T-helper 1 cell treated with Interleukin-12 subunit alpha and Interleukin-12 subunit beta and Interleukin-4 antibody, amounts not matched to agents 30 μg/mL and 1 μg/mL, for 36 hours (primary cell): ENCODE measurements at regions not wholly inside any gene's neighbourhood (a gene's known extent, or its start where the extent isn't known, plus 50 kb on each side); places are given as distances from the start of the nearest gene placed in this dataset.
"Not testable (repeated sequence)": the region's sequence is repeated elsewhere in the genome, so short reads cannot be mapped to it uniquely, and the experiment has no call there.

ENCODE experiments used
- H3K27ac Mint-ChIP-seq: one replicate; pipeline ENCODE4 v1.8.0; 2021; ENCODE audit warnings: mild to moderate bottlenecking, mixed read lengths
- H3K27me3 Mint-ChIP-seq: one replicate; pipeline ENCODE4 v1.8.0; 2021; ENCODE audit warnings: low read depth, mixed read lengths
- H3K36me3 Mint-ChIP-seq: one replicate; pipeline ENCODE4 v1.8.0; 2021; ENCODE audit warnings: low read depth, mixed read lengths
- H3K4me1 Mint-ChIP-seq: one replicate; pipeline ENCODE4 v1.8.0; 2021; ENCODE audit warnings: low read depth, mixed read lengths
- H3K4me3 Mint-ChIP-seq: one replicate; pipeline ENCODE4 v1.8.0; 2021; ENCODE audit warnings: mild to moderate bottlenecking, moderate library complexity, mixed read lengths
- H3K9me3 Mint-ChIP-seq: one replicate; pipeline ENCODE4 v1.8.0; 2021; ENCODE audit warnings: mixed read lengths

DNA sequence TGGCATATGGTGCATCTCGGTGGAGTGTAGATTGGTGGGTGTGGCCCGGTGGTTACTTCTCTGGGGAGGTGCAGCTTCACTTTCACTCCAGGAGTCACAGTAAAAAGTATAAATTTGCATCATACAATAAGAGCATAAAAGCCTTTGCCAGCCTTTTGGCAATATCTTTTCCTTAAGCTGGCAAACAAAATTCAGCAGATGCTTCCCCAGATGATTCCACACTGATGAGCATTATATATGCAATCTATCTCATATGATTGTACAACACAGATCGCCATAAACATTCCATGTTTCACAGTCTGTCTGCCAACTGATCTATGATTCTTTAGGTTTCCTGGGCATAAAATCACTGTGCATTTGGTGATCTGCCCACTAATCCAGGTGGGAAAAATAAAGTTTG, 120.2 kb upstream of the ALCAM start:
- no peaks in the 10 kb centered on the region for H3K27me3 Mint-ChIP-seq
- H3K27ac Mint-ChIP-seq: no peak overlapping the region
- no peaks in the 10 kb centered on the region for H3K36me3 Mint-ChIP-seq
- H3K4me3 Mint-ChIP-seq: no peak overlapping the region
- no peaks in the 10 kb centered on the region for H3K4me1 Mint-ChIP-seq
- H3K9me3 Mint-ChIP-seq: no peaks in the 10 kb centered on the region

DNA sequence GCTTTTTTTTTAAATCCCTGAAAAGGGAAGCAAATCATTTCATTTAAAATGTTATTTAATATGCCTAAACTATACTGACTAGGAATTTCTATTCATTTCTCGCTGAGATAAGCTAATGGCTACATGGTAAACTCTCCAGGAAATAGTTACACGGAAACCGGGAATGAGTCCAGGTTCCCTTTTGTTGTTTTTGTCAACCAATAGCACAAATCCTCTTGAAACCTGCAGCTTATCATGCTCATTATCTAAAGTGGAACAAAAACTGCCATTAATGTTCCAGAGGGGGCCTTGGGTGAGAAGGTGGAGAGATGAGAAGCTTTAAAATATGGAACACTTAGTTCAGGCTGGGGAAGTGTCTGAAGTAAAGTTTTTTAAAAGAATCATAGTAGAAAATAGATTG, 113.5 kb upstream of the ALCAM start:
- Mint-ChIP-seq H3K9me3 (no peaks in the 10 kb centered on the region), H3K27ac (no peak overlapping the region), H3K4me1 (no peaks in the 10 kb centered on the region), H3K27me3 (no peaks in the 10 kb centered on the region), H3K4me3 (no peak overlapping the region), H3K36me3 (no peaks in the 10 kb centered on the region)

DNA sequence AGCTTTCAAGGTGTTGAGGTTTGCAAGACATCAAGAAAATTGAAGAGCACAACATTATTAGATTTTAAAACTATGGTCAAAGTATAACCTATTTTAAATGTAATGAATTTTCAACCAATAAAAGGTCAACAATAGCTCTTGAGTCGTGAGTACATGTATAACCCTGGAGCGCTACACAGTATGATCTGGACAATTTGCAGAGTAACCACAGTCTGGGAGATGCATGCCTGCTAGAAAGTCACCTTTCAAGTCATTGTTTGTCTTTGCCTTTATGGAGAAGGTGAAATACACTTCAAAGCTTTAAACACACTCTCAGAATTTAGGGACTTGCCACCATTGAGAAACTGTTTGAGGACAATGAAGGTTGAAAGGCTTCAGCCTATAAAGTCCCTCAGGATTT, 112.6 kb upstream of the ALCAM start:
- no peaks in the 10 kb centered on the region for H3K9me3 Mint-ChIP-seq
- no peaks in the 10 kb centered on the region for H3K4me1 Mint-ChIP-seq

DNA sequence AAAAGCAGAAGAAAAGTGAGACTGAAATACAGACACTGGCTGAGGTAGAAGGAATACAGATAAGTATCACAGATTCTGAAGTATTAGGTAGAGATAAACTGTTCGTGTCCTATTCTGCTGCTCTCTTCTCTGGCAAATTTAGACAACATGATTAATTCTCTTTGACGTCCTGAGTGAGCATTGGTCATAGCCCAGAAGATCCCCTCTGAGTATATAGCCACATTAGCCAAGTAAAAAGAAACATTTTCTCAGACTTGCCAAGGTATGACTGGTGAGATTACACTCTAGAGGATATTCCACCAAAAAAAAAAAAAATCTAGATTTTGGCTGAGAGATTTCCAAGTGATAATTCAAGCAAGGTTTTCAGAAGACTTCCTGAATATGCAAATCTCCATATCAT, 111.4 kb upstream of the ALCAM start:
- H3K27me3 Mint-ChIP-seq: no peaks in the 10 kb centered on the region

More for the DNA sequence above, 112.6 kb upstream of the ALCAM start:
- no peak overlapping the region for H3K4me3 Mint-ChIP-seq
- H3K27me3 Mint-ChIP-seq: no peaks in the 10 kb centered on the region
- no peaks in the 10 kb centered on the region for H3K36me3 Mint-ChIP-seq
- H3K27ac Mint-ChIP-seq: no peak overlapping the region

DNA sequence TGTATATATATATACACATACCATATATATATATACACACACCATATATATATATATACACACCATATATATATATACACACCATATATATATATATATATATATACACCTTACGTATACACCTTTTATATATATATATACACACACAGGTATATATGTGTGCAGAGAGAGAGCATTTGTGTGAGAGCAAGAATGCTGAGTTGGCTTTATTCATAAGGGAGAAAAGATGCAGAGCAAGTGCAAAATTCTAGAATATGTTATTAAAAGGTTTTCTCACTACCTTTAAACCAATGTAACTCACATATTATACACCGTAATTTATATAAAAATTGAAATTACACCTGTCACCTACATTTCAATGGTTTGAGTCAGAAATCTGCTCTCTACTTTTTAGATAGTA, 107.2 kb upstream of the ALCAM start:
- H3K4me1 Mint-ChIP-seq: no peaks in the 10 kb centered on the region
- no peak overlapping the region for H3K4me3 Mint-ChIP-seq
- H3K9me3 Mint-ChIP-seq: no peaks in the 10 kb centered on the region
- no peak overlapping the region for H3K27ac Mint-ChIP-seq
- no peaks in the 10 kb centered on the region for H3K27me3 Mint-ChIP-seq
- no peaks in the 10 kb centered on the region for H3K36me3 Mint-ChIP-seq

More for the DNA sequence above, 111.4 kb upstream of the ALCAM start:
- Mint-ChIP-seq H3K27ac (no peak overlapping the region), H3K9me3 (no peaks in the 10 kb centered on the region), H3K36me3 (no peaks in the 10 kb centered on the region), H3K4me3 (no peak overlapping the region), H3K4me1 (no peaks in the 10 kb centered on the region)

DNA sequence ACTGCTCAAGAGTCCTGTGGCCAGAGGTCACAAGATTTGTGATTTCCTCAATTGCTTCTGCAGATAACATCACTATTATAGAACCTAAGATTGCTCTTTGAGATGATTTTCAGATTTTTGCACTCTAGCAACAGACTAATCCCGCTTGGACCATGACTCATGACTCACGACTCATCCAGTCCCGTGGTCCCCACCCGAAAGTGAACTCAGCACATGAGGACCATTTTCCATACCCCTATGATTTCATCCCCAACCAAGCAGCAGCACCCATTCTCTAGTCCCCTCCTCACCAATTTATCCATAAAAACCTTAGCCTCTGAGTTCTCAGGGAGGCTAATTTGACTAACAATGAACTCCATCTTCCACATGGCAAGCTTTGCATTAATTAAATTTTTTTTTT, 106.3 kb upstream of the ALCAM start:
- H3K9me3 Mint-ChIP-seq: no peaks in the 10 kb centered on the region
- no peaks in the 10 kb centered on the region for H3K4me1 Mint-ChIP-seq
- no peak overlapping the region for H3K27ac Mint-ChIP-seq
- no peaks in the 10 kb centered on the region for H3K36me3 Mint-ChIP-seq
- H3K4me3 Mint-ChIP-seq: no peak overlapping the region
- no peaks in the 10 kb centered on the region for H3K27me3 Mint-ChIP-seq

DNA sequence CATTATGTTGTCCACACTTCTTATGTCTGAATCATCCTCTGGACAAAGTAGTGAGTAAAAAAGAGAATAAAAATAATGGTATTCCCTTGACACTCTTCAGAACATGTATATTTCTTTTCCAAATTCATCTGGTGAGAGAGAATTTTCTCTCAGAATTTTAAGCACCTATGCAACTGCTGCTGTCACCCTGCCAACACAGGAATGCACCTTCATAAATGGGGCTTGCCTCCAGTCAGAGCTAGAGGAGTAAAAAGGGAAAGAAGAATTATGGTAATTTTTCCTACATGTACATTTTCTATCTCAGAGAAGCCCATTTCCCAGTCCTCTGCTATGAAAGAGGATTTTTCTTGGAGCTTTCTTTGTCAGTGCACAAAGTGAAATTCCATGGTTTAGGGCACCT, 92.2 kb upstream of the ALCAM start:
- Mint-ChIP-seq H3K36me3 (no peaks in the 10 kb centered on the region), H3K9me3 (no peaks in the 10 kb centered on the region), H3K27me3 (no peaks in the 10 kb centered on the region)

DNA sequence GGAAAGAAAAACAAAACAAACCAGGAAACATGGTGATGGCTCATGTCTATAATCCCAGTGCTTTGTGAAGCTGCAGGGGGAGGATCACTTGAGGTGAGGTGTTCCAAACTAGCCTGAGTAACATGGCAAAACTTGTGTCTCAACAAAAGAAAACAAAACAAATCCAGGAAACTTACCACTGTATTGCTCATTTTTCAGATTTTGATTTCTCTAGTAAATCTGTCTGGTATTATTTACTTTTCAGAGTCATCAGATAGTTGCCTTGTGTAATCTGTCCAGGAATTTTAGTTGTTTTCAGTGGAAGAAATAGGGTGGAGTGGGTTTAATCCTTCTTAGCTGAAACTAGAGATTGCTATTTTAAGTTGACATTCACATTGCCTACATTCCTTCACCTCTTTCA, 91.8 kb upstream of the ALCAM start:
- Mint-ChIP-seq H3K27ac (no peak overlapping the region), H3K36me3 (no peaks in the 10 kb centered on the region), H3K27me3 (no peaks in the 10 kb centered on the region)

More for the DNA sequence above, 92.2 kb upstream of the ALCAM start:
- Mint-ChIP-seq H3K4me3 (no peak overlapping the region), H3K27ac (no peak overlapping the region), H3K4me1 (no peaks in the 10 kb centered on the region)

DNA sequence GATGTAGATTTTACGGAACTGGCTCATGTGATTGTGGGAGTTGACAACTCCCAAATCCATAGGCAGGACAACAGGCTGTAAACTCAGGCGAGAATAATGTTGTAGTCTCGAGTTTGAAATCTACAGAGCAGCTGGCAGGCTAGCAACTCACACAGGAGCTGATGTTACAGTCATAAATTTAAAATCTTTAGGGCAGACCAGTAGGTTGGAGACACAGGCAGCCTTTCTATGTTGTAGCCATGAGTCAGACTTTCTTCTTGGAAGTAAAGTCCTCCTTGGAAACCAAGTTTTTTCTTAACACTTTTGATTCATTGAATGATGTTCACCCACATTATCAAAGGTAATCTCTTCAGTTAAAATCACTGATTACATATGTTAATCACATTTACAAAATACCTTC, 89.1 kb upstream of the ALCAM start:
- no peaks in the 10 kb centered on the region for H3K36me3 Mint-ChIP-seq
- no peaks in the 10 kb centered on the region for H3K9me3 Mint-ChIP-seq
- no peaks in the 10 kb centered on the region for H3K27me3 Mint-ChIP-seq
- no peak overlapping the region for H3K27ac Mint-ChIP-seq
- no peak overlapping the region for H3K4me3 Mint-ChIP-seq
- no peaks in the 10 kb centered on the region for H3K4me1 Mint-ChIP-seq

More for the DNA sequence above, 91.8 kb upstream of the ALCAM start:
- Mint-ChIP-seq H3K9me3 (no peaks in the 10 kb centered on the region), H3K4me1 (no peaks in the 10 kb centered on the region), H3K4me3 (no peak overlapping the region)

DNA sequence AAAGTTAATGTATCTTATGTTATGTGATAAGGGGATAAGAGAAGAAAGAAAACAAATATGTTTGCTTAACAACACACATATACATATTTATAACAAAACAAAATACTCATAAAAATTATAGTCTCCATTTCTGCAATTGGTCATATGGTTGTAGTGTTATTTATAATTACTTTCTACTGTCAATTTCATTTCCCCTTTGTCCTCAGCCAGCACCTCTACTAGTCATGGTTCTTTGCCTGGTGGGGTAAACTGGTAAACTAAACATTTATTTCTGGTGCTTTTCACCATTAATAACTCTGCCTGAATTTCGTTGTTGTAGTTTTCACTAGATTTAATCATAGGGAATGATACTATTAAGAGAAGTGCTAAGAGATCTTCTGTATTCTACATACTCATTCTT, 88.0 kb upstream of the ALCAM start:
- no peak overlapping the region for H3K27ac Mint-ChIP-seq
- no peaks in the 10 kb centered on the region for H3K36me3 Mint-ChIP-seq
- H3K27me3 Mint-ChIP-seq: peaks cover 3% of the 10 kb centered on the region
- H3K9me3 Mint-ChIP-seq: no peaks in the 10 kb centered on the region
- H3K4me3 Mint-ChIP-seq: no peak overlapping the region
- no peaks in the 10 kb centered on the region for H3K4me1 Mint-ChIP-seq

DNA sequence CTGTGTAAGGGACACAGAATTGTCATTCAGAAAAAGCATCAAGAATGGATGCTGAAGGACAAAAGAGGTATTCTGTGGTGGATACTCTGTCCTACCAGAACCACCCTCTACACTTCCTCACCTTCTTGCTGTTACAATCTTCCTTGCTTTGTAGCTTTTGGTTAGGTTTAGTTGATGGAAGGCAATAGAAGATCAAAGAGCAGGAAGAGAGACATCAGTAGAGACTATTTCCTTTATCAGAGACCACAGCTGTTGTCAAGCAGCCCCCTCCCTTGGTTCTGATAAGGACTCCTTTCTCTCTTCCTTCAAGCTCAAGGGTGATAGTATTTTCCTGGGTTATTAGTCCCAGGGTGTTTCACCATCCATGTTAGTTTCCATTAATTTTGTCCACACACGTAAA, 84.7 kb upstream of the ALCAM start:
- no peaks in the 10 kb centered on the region for H3K36me3 Mint-ChIP-seq
- no peak overlapping the region for H3K27ac Mint-ChIP-seq
- H3K4me1 Mint-ChIP-seq: no peaks in the 10 kb centered on the region
- H3K4me3 Mint-ChIP-seq: no peak overlapping the region
- peaks cover 3% of the 10 kb centered on the region for H3K27me3 Mint-ChIP-seq
- H3K9me3 Mint-ChIP-seq: no peaks in the 10 kb centered on the region

DNA sequence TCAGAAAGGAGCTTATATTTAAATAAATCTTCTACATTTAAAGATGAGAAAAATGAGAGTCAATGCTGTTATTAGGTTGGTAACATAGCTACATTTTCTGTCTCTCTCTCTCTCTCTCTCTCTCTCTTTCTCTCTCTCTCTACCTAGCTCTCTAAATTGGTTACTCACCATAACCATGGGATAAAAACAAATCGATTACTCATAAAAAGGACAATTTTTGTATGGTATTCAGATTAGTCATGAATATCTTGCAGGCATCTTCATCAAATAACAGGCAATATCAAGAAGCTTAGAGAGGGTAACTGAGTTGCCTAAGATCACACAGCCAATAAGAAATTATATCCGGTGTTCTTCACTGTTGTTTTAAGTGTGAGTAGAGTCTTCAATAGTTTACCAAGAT, 81.8 kb upstream of the ALCAM start:
- Mint-ChIP-seq H3K4me1 (no peaks in the 10 kb centered on the region), H3K9me3 (no peaks in the 10 kb centered on the region), H3K36me3 (no peaks in the 10 kb centered on the region), H3K27ac (no peak overlapping the region), H3K4me3 (no peak overlapping the region), H3K27me3 (peaks cover 3% of the 10 kb centered on the region)

DNA sequence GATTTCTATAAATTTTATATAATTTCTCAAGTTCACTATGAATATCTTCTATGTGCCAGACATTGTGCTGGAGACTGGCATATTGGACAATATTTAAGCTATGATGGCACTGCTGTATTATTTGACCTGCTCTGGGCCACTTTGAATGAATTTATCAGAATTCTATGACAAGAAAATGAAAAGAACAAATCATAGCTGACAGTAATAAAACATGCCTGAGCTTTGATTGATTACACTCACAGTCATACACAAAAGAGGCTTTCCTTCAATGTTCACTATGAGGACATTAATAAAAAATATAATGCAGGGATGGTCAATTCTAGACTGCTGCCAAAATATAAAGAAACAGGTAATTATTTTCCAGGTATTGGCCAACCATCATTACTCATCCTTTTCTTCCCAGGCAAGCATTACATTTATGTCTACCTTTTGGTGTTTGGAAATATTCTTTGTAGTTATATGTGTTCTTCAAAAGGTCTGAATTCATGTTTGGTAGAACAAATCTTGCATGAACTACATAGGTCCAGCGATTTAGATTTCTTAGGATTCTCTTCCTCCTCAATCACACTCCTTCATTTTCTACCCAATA, 81.0 kb upstream of the ALCAM start:
- Mint-ChIP-seq H3K4me3 (no peak overlapping the region), H3K27ac (no peak overlapping the region), H3K4me1 (no peaks in the 10 kb centered on the region)

DNA sequence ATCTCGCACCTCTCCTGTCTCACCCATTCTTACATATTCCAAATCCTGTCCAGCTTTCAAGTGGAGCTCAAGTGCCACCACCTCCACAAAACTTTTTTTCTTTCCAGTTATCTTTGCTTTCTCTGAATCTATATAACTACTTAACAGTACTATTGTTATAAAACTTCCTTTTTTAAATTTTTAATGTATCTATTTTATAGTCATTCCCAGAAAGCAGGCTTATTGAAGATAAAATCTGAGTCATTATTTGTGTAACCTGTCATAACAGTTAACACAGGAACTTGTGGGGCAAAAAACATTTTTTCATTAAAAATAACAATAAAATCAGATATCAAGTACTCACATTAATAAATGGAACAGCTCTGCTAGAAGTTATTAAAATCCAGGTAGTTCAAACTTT, 73.3 kb upstream of the ALCAM start:
- Mint-ChIP-seq H3K27ac (no peak overlapping the region), H3K4me1 (no peaks in the 10 kb centered on the region), H3K4me3 (no peak overlapping the region), H3K27me3 (no peaks in the 10 kb centered on the region), H3K36me3 (no peaks in the 10 kb centered on the region), H3K9me3 (peaks cover 9% of the 10 kb centered on the region)

More for the DNA sequence above, 81.0 kb upstream of the ALCAM start:
- Mint-ChIP-seq H3K9me3 (no peaks in the 10 kb centered on the region), H3K27me3 (peaks cover 3% of the 10 kb centered on the region), H3K36me3 (no peaks in the 10 kb centered on the region)

DNA sequence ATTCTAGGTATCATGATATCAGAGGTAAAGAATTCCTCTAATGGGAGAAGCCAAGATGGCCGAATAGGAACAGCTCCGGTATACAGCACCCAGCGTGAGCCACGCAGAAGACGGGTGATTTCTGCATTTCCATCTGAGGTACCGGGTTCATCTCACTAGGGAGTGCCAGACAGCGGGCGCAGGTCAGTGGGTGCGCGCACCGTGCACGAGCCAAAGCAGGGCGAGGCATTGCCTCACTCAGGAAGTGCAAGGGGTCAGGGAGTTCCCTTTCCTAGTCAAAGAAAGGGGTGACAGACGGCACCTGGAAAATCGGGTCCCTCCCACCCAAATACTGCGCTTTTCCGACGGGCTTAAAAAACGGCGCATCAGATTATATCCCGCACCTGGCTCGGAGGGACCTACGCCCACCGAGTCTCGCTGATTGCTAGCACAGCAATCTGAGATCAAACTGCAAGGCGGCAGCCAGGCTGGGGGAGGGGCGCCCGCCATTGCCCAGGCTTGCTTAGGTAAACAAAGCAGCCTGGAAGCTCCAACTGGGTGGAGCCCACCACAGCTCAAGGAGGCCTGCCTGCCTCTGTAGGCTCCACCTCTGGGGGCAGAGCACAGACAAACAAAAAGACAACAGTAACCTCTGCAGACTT, 70.4 kb upstream of the ALCAM start:
- not testable (repeated sequence) for H3K36me3 Mint-ChIP-seq, H3K4me3 Mint-ChIP-seq, H3K4me1 Mint-ChIP-seq, H3K27me3 Mint-ChIP-seq, H3K9me3 Mint-ChIP-seq, H3K27ac Mint-ChIP-seq

DNA sequence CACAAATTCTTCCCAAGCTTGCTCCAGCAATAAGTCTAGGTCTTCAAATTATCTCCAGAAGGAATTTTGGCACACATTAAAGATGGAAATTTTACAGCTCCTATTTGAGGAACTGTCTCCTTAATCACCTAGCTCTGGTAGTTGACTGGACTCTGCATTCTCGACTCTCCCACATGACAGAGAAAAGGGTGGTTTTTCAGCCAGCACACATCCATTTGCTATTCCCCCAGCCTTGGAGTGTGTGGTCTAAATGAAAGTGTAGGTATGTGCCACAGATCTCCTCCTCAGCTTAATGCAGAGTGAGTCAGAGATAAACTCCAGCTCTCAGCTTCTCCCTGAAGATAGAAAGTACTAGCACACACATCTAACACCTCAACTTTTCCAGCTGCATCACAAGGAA, 62.2 kb upstream of the ALCAM start:
- Mint-ChIP-seq H3K4me1 (no peaks in the 10 kb centered on the region), H3K9me3 (peaks cover 18% of the 10 kb centered on the region), H3K27ac (no peak overlapping the region), H3K4me3 (no peak overlapping the region), H3K36me3 (no peaks in the 10 kb centered on the region), H3K27me3 (no peaks in the 10 kb centered on the region)
